Fibroblast of the aortic adventitia (primary cell): ENCODE measurements at regions not wholly inside any gene's neighbourhood (a gene's known extent, or its start where the extent isn't known, plus 50 kb on each side); places are given as distances from the start of the nearest gene placed in this dataset.
"Not testable (repeated sequence)": the region's sequence is repeated elsewhere in the genome, so short reads cannot be mapped to it uniquely, and the experiment has no call there.

Source experiments
- DNase-seq: peaks from one replicate; pipeline ENCODE4 v3.0.0-alpha.2; 2010; ENCODE audit warnings: low read depth
- H3K4me3 ChIP-seq: 2 replicates; pipeline ENCODE4 v1.5.1; 2011; ENCODE audit warnings: low read depth, mild to moderate bottlenecking, control low read depth, low read length, moderate library complexity
- TF ChIP-seq, protein P1 (sequence below): IDR thresholded peaks from 2 replicates; pipeline ENCODE4 v1.5.1; 2011; ENCODE audit warnings: mild to moderate bottlenecking, low read length, control low read depth, inconsistent platforms; ENCODE audit not compliant: insufficient read depth

DNA sequence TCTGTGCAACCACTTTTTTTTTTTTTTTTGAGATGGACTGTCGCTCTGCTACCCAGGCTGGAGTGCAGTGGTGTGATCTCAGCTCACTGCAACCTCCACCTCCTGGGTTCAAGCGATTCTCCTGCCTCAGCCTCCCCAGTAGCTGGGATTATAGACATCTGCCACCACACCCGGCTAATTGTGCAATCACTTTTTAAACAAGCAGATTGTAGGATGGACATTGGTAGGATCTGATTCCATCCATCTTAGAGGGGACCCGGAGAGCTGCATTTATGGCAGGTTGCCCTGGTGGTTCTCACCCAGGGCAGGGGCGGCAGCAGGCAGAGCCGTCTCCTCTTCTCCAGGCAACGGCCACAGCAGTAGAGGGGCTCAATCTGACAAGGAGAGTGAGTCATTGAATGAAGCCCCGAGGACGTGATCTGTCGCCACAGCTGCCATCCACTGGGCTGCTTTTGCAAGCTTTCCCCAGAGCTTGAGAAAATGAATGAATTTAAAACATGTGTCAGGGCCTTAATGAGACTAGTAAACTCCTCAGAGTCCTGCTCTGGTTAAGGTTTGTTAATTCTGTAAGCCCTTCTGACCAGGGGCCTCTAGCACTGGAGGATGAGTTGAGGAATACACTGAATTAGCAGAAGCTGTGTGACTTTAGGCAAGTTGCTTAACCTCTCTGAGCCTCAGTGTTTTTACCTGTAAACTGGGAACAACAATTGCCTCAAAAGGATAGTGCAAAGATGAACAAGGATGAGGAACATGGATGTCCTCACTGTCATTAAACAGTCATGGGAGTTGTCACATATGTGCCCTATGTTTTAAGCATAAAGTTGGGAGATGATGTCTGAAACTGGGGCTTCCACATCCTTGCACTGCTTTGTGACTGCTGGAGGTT is 129.1 kb downstream of the ASB7 start:
- TF ChIP-seq, protein P1, sequence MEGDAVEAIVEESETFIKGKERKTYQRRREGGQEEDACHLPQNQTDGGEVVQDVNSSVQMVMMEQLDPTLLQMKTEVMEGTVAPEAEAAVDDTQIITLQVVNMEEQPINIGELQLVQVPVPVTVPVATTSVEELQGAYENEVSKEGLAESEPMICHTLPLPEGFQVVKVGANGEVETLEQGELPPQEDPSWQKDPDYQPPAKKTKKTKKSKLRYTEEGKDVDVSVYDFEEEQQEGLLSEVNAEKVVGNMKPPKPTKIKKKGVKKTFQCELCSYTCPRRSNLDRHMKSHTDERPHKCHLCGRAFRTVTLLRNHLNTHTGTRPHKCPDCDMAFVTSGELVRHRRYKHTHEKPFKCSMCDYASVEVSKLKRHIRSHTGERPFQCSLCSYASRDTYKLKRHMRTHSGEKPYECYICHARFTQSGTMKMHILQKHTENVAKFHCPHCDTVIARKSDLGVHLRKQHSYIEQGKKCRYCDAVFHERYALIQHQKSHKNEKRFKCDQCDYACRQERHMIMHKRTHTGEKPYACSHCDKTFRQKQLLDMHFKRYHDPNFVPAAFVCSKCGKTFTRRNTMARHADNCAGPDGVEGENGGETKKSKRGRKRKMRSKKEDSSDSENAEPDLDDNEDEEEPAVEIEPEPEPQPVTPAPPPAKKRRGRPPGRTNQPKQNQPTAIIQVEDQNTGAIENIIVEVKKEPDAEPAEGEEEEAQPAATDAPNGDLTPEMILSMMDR, result no peak
- H3K4me3 ChIP-seq, result no peak overlapping the region
- no peak for DNase-seq

DNA sequence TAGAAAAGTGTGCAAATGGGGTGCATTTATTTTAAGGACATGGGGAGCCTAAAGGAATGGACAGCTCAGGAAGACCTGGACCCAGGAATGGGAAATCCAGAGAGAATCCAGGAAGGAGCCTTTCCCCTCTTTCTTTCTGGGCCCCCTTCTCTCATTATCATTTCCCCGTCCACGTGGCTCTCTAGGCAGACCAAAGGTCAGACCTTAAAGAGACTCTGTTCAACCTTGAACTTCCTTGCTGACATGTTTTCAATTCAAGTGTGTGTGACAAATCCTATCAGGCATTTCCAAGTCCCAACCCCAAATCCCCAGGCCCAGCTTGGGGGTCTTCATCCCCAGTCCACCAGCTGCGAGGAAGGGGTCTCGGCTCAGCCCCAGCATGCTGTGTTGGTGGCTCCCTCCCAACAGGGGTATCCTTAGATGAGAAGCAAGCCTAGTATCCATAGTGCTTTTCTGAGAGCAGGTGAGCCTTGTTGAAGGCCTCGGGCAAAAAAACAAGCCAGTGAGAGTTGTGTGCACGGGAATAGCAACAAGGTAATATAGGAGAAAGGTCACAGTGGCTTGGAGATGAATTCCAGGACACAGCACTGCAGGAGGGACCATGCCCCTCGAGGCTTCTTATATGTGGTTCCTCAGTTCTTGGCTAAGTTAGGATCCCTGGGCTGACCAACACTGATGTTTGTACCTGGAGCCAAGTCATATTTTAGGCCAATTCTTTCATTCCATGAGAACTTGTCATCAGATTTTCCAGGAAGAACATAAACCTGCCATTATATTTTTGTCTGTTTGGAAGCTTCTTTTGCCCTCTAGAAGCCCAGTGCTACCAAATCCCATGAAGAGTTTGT is 130.0 kb downstream of the ASB7 start:
- peak; percentile 79 for DNase-seq
- TF ChIP-seq, protein P1, result no peak
- no peak overlapping the region for H3K4me3 ChIP-seq

DNA sequence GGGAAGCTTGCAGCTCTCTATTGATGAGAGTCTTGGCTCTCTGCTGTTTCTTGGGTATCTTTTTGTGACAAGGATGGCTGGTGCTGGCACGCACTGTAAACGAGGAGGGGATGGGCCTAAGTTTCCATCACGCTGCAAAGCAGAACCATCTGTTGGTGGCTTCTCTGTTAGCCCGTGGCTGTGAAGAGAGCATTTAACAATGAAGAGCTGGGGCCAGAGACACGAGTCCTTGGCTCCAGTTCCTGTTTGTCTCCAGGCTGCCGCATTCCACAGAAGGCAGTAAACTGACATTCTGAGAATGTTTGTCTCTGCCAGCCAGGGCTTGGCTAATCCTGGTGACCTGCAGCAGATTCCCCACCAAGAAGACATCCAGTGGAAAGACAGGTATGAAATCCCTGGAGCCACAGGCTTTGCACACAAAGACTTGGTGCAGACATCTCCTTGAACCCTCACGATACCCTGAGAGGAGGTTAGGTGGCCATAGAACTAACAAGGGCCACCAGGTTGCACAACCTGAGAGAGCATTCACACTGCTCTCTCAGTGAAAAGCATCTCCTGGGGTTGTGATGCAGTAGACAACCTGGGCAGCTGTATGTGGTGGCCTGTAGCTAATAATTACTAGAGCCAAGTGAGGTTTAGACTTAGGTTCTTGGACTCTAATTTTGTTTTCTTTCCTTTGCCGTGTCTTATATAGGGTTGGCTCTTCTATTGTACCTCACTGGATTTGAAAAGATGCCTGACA is 130.9 kb downstream of the ASB7 start:
- peak; percentile 77 for DNase-seq
- TF ChIP-seq, protein P1, result no peak
- no peak overlapping the region for H3K4me3 ChIP-seq

DNA sequence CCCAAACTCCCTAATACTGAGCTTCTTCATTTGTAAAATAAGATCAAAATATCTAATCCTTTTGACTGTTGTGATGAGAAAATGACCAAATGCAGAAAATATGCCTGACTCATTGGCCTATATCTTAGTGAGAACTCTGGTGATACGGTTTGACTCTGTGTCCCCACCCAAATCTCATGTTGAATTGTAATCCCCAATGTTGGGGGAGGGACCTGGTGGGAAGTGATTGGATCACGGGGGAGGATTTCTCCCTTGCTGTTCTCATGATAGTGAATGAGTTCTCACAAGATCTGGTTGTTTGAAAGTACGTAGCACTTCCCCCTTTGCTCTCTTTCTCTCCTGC is 131.4 kb downstream of the ASB7 start:
- DNase-seq, result peak; percentile 66
- not testable (repeated sequence) for H3K4me3 ChIP-seq

DNA sequence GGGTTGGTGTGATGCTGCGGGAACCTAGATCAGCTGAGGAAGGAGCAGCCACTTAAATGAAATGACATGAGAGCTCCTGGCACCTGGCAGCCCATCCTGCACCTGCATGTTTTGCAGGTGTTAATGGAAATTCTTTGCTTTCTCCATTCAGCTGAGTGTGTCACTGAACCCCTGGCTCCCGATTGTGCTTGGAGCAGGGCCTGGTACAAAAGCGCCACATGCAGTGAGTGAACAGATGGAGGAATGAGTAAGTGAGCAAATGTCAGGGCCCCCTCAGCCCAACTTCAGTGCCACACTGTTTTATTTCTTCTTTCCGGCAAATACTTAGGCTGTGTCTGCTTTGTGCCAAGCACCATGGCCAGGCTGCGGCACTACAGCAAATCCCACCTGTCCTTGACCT is 132.2 kb downstream of the ASB7 start:
- TF ChIP-seq, protein P1, result no peak
- no peak overlapping the region for H3K4me3 ChIP-seq
- no peak for DNase-seq

DNA sequence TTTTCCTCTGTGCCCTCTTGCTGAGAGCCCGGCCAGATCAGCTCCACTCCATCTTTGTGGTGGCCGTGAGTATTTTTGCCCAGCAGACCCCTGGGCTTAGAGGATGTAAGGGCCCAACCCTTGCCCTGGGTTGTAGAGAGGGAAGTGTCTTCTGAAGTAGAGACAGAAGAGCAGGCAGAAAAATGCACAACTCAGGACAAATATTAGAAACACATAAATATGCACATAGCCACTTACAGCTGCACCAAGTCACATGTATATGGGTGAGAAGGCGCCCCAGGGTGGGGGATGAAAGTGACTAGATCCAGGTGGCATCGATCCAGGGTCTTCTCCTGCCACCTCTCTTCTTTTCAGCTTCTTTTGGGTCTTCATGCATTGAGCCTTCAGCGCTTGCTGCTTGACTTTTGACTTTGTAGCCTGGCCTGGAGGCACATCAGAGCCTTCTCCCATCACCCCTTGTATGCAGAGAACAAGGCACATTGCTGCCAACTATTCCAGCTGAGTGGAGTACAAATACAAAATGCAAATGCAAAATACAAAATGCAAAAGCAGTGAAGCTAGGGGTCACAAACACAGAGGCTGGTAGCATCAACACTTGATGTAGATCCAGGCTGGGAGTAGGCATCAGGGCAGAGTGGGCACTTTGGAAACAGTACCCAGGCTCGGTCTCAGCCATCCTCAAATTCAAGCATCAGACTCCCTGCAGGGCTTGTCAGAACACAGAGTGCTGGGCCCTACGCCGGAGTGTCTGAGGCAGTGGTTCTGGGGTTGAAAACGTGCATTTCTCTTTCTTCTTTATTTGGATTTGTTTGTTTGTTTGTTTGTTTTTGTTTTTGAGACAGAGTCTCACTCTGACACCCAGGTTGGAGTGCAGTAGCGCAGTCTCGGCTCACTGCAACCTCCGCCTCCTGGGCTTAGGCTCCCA is 133.0 kb downstream of the ASB7 start:
- H3K4me3 ChIP-seq, result no peak overlapping the region

More for the DNA sequence above, 133.0 kb downstream of the ASB7 start:
- TF ChIP-seq, protein P1, result no peak
- DNase-seq, result no peak
